Osteoblast (primary cell): ENCODE measurements at regions not wholly inside any gene's neighbourhood (a gene's known extent, or its start where the extent isn't known, plus 50 kb on each side); places are given as distances from the start of the nearest gene placed in this dataset.

Experiments
- DNase-seq: peaks from one replicate; pipeline ENCODE4 v3.0.0; 2011; ENCODE audit warnings: low spot score, mixed read lengths; ENCODE audit not compliant: insufficient read length; ENCODE audit errors: missing footprints
- H2AFZ ChIP-seq: 2 replicates; pipeline ENCODE4 v1.6.0; 2011; ENCODE audit warnings: mild to moderate bottlenecking, low read length
- H3K27ac ChIP-seq: 2 replicates; pipeline ENCODE4 v1.5.1; 2011; ENCODE audit warnings: mild to moderate bottlenecking, low read depth, low read length, moderate library complexity
- H3K27me3 ChIP-seq: 2 replicates; pipeline ENCODE4 v1.6.0; 2012; ENCODE audit warnings: mild to moderate bottlenecking, control low read depth, inconsistent platforms, low read length, moderate library complexity; ENCODE audit not compliant: insufficient read depth
- H3K36me3 ChIP-seq: 2 replicates; pipeline ENCODE4 v1.5.1; 2011; ENCODE audit warnings: mild to moderate bottlenecking, low read length, control low read depth, moderate library complexity; ENCODE audit not compliant: insufficient read depth
- H3K4me1 ChIP-seq: 2 replicates; pipeline ENCODE4 v1.5.1; 2011; ENCODE audit warnings: mild to moderate bottlenecking, low read length, control low read depth, moderate library complexity; ENCODE audit not compliant: insufficient read depth
- H3K4me2 ChIP-seq: 2 replicates; pipeline ENCODE4 v1.6.0; 2011; ENCODE audit warnings: mild to moderate bottlenecking, low read length; ENCODE audit not compliant: insufficient read depth
- H3K4me3 ChIP-seq: fragments of 200-600 bp; sonication (generic); 3 replicates; pipeline ENCODE4 v1.5.1; 2012; ENCODE audit warnings: mild to moderate bottlenecking, low read length, inconsistent platforms; ENCODE audit not compliant: insufficient read depth
- H3K79me2 ChIP-seq: 2 replicates; pipeline ENCODE4 v1.6.0; 2012; ENCODE audit warnings: mild to moderate bottlenecking, low read length, control low read depth, inconsistent platforms; ENCODE audit not compliant: insufficient read depth
- H3K9me3 ChIP-seq: 2 replicates; pipeline ENCODE4 v1.5.1; 2011; ENCODE audit warnings: low read depth, low read length, control low read depth
- H4K20me1 ChIP-seq: 2 replicates; pipeline ENCODE4 v1.6.0; 2012; ENCODE audit warnings: mild to moderate bottlenecking, low read length, control low read depth; ENCODE audit not compliant: insufficient read depth
- CTCF ChIP-seq: IDR thresholded peaks from 2 replicates; pipeline ENCODE4 v1.5.1; 2011; ENCODE audit warnings: mild to moderate bottlenecking, low read depth, low read length, moderate library complexity; ENCODE audit errors: extremely low read depth

DNA sequence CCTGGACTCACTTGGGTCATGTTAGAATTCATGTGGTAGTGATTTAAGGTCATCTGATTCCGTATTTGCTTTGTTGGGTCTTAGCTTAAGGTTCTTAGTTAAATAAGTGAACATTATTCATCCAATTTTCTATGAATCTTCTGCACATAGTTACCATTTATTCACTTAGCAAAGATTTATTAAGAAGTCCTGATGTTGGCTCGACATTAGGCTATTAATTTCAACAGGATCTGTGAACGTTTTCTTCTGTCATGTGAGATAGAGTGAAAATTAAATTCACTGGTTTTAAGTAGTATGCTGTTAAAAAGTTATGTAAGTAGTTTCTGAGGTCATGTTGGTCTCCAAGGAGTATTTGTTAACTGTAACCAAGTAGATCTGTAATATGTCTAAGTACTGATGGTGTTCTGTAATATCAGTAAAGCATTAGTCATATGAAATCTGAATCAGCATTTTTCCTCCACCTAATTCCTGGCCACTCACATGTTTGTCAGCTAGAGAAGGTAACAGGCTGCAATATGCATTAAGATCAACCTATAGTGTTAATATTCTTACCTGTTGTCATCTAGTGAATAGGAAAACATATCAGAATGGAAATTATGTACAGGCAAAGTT is 155.6 kb downstream of the PCDH7 start:
- H3K9me3 ChIP-seq = no peaks in the 10 kb centered on the region
- no peak for DNase-seq
- H3K79me2 ChIP-seq = no peaks in the 10 kb centered on the region
- no peaks in the 10 kb centered on the region for H3K36me3 ChIP-seq
- no peak overlapping the region for H3K4me3 ChIP-seq
- no peaks in the 10 kb centered on the region for H4K20me1 ChIP-seq
- H3K27me3 ChIP-seq = no peaks in the 10 kb centered on the region
- no peak overlapping the region for H3K4me2 ChIP-seq
- no peak for TF ChIP-seq CTCF
- no peak overlapping the region for H3K27ac ChIP-seq
- no peaks in the 10 kb centered on the region for H3K4me1 ChIP-seq
- no peak overlapping the region for H2AFZ ChIP-seq

- no peak for DNase-seq
- no peaks in the 10 kb centered on the region for H3K79me2 ChIP-seq
- no peak for TF ChIP-seq CTCF
Measured at GRCh38 chr4:30879855-30880598, 159.9 kb downstream of the PCDH7 start.

DNA sequence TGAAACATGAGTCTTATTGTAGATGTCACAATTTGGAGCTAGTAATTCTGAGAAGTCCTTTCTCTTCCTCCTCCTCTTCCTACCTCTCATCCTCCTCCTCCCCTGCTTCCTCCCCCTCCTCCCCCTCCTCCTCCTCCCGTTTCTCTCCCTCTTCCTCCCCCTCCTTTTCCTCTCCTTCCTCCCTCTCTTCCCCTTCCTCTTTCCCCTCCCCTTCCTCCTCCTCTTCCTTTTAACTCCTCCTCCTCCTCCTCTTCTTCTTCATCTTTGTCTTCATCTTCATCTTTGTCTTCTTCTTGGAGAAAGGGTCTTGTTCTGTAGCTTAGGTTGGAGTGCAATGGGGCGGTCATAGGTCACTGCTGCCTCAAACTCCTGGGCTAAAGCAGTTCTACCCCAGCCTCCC is 161.8 kb downstream of the PCDH7 start:
- Histone ChIP-seq H2AFZ (no peak overlapping the region), H3K4me1 (no peaks in the 10 kb centered on the region), H3K36me3 (no peaks in the 10 kb centered on the region), H3K27ac (no peak overlapping the region), H4K20me1 (no peaks in the 10 kb centered on the region), H3K9me3 (no peaks in the 10 kb centered on the region), H3K27me3 (no peaks in the 10 kb centered on the region), H3K79me2 (no peaks in the 10 kb centered on the region), H3K4me3 (no peak overlapping the region), H3K4me2 (no peak overlapping the region)
- TF ChIP-seq CTCF = no peak
- DNase-seq = no peak

More at GRCh38 chr4:30879855-30880598, 159.9 kb downstream of the PCDH7 start:
- H2AFZ ChIP-seq = no peak overlapping the region
- H4K20me1 ChIP-seq = no peaks in the 10 kb centered on the region
- no peak overlapping the region for H3K27ac ChIP-seq
- no peak overlapping the region for H3K4me3 ChIP-seq
- no peaks in the 10 kb centered on the region for H3K9me3 ChIP-seq
- no peaks in the 10 kb centered on the region for H3K27me3 ChIP-seq
- H3K4me1 ChIP-seq = no peaks in the 10 kb centered on the region
- H3K36me3 ChIP-seq = no peaks in the 10 kb centered on the region
- H3K4me2 ChIP-seq = no peak overlapping the region

DNA sequence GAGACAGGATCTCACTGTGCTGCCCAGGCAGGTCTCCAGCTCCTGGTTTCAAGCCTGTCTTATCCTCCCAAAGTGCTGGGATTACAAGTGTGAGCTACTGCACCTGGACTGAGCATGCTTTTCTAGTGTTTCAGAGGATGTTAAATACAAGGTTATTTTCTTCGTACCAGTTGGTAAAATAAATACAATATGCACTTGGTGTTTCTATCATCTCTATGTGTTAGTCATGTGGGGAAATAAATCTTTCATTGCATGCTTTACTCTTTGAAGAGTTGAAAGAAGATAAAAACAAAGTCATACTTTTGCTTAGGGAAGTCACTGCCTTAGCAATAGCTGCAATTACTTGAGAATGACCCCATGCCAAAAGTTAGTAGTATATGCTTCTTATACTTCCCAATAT is 162.3 kb downstream of the PCDH7 start:
- no peak for TF ChIP-seq CTCF

More for the DNA sequence above, 162.3 kb downstream of the PCDH7 start:
- H3K9me3 ChIP-seq = no peaks in the 10 kb centered on the region
- H4K20me1 ChIP-seq = no peaks in the 10 kb centered on the region
- DNase-seq = no peak
- no peaks in the 10 kb centered on the region for H3K4me1 ChIP-seq
- no peak overlapping the region for H2AFZ ChIP-seq
- no peaks in the 10 kb centered on the region for H3K79me2 ChIP-seq
- no peak overlapping the region for H3K27ac ChIP-seq
- no peak overlapping the region for H3K4me2 ChIP-seq
- no peaks in the 10 kb centered on the region for H3K36me3 ChIP-seq
- no peak overlapping the region for H3K4me3 ChIP-seq
- H3K27me3 ChIP-seq = no peaks in the 10 kb centered on the region
